Muscle layer of colon (tissue), 2 donors: ENCODE measurements at regions not wholly inside any gene's neighbourhood (a gene's known extent, or its start where the extent isn't known, plus 50 kb on each side); places are given as distances from the start of the nearest gene placed in this dataset.

Experiments used
- H3K27ac ChIP-seq: one replicate; pipeline ENCODE4 v1.7.0; 2013; ENCODE audit warnings: low read depth, mild to moderate bottlenecking, low read length, moderate library complexity
- H3K27me3 ChIP-seq, 2 donors: one replicate each; pipeline ENCODE4 v1.7.0; 2013; ENCODE audit warnings: low read length in 2 of 2, mild to moderate bottlenecking in 2 of 2; ENCODE audit not compliant: insufficient read depth in 2 of 2, control insufficient read depth in 1 of 2
- H3K36me3 ChIP-seq: one replicate; pipeline ENCODE4 v1.7.0; 2013; ENCODE audit warnings: mild to moderate bottlenecking, low read length; ENCODE audit not compliant: insufficient read depth
- H3K4me1 ChIP-seq: one replicate; pipeline ENCODE4 v1.7.0; 2013; ENCODE audit warnings: mild to moderate bottlenecking, low read length; ENCODE audit not compliant: insufficient read depth
- H3K4me3 ChIP-seq, 2 donors: one replicate each; pipeline ENCODE4 v1.7.0; 2013; ENCODE audit warnings: low read length in 2 of 2, low read depth in 1 of 2, mild to moderate bottlenecking in 1 of 2, moderate library complexity in 1 of 2
- H3K9ac ChIP-seq: one replicate; pipeline ENCODE4 v1.7.0; 2013; ENCODE audit warnings: low read length
- H3K9me3 ChIP-seq: one replicate; pipeline ENCODE4 v1.7.0; 2013; ENCODE audit warnings: mild to moderate bottlenecking, low read length
- donor health status: abdominal sarcoma.
- donor health status: Adenocarcinoma of cecum.

- peaks cover 0 to 13% of the 10 kb centered on the region in 2 donors for H3K27me3 ChIP-seq
- H3K36me3 ChIP-seq, result no peaks in the 10 kb centered on the region
- H3K9me3 ChIP-seq, result no peaks in the 10 kb centered on the region
- no peak overlapping the region for H3K4me3 ChIP-seq
- H3K27ac ChIP-seq, result no peak overlapping the region
- H3K4me1 ChIP-seq, result no peaks in the 10 kb centered on the region
- no peak overlapping the region for H3K9ac ChIP-seq
These were observed 99.6 kb downstream of the EFNB1 start for GRCh38 chrX:68928401-68928800.

GRCh38 chrX:68927178-68927577 lies 98.4 kb downstream of the EFNB1 start:
- no peak overlapping the region for H3K9ac ChIP-seq
- no peak overlapping the region for H3K27ac ChIP-seq
- H3K36me3 ChIP-seq, result no peaks in the 10 kb centered on the region
- H3K27me3 ChIP-seq, result peaks cover 0 to 13% of the 10 kb centered on the region in 2 donors
- no peaks in the 10 kb centered on the region for H3K4me1 ChIP-seq
- H3K4me3 ChIP-seq, result no peak overlapping the region
- no peaks in the 10 kb centered on the region for H3K9me3 ChIP-seq

DNA sequence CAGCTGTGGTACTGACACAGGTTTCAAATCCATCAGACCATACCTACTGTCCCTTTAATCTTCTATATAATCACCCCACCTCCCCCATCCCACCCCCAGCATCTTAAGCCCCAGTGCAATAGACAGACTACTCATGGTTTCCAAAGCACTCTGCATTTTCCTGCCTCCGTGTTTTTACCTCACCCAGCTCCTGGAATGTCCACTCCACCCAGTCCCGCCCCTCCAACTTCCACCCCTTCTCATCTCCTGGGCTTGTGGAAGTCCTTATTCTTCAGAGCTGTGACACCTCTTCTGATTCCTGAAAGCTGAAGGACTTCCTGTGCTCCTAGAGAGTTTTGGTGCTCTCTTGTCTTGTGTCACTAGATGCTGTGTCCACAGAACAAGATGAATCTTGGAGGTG lies 94.3 kb downstream of the EFNB1 start:
- Histone ChIP-seq H3K9me3 (peaks cover 5% of the 10 kb centered on the region), H3K36me3 (no peaks in the 10 kb centered on the region), H3K27me3 (no peaks in the 10 kb centered on the region), H3K9ac (no peak overlapping the region), H3K27ac (no peak overlapping the region), H3K4me3 (no peak overlapping the region), H3K4me1 (no peaks in the 10 kb centered on the region)

- Histone ChIP-seq H3K4me1 (no peaks in the 10 kb centered on the region), H3K9ac (no peak overlapping the region), H3K9me3 (peaks cover 5% of the 10 kb centered on the region), H3K36me3 (no peaks in the 10 kb centered on the region), H3K27ac (no peak overlapping the region), H3K27me3 (no peaks in the 10 kb centered on the region), H3K4me3 (no peak overlapping the region)
These were observed 93.2 kb downstream of the EFNB1 start for GRCh38 chrX:68922013-68922412.

DNA sequence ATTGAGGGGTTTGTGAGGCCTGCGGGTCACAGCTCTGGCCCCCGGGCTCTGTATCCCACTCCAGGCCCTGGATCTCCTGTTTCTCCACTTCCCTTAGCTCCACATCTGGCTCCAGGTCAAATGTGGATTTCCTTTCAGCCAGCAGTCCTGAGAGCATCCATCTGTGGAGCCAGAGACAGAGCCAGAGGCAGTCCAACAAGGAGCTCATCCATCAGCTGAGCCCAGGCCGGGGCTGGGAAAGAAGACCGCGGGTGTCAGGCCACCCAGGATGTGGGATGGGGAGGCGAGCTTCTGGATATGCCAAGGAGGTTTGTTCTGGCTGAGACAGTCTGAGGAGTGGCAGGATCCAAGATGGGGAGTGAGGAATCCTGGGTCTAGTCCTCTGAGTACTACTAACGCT lies 91.7 kb downstream of the EFNB1 start:
- H3K27me3 ChIP-seq, result no peaks in the 10 kb centered on the region
- H3K36me3 ChIP-seq, result no peaks in the 10 kb centered on the region
- no peak overlapping the region for H3K9ac ChIP-seq
- H3K9me3 ChIP-seq, result peaks cover 5% of the 10 kb centered on the region
- H3K4me1 ChIP-seq, result no peaks in the 10 kb centered on the region
- no peak overlapping the region for H3K27ac ChIP-seq
- H3K4me3 ChIP-seq, result no peak overlapping the region

GRCh38 chrX:68919707-68920106 lies 90.9 kb downstream of the EFNB1 start:
- H3K27me3 ChIP-seq, result peaks cover 0 to 2% of the 10 kb centered on the region in 2 donors
- H3K9me3 ChIP-seq, result peaks cover 5% of the 10 kb centered on the region
- H3K4me3 ChIP-seq, result no peak overlapping the region
- H3K4me1 ChIP-seq, result no peaks in the 10 kb centered on the region
- no peak overlapping the region for H3K27ac ChIP-seq
- H3K36me3 ChIP-seq, result no peaks in the 10 kb centered on the region
- no peak overlapping the region for H3K9ac ChIP-seq

DNA sequence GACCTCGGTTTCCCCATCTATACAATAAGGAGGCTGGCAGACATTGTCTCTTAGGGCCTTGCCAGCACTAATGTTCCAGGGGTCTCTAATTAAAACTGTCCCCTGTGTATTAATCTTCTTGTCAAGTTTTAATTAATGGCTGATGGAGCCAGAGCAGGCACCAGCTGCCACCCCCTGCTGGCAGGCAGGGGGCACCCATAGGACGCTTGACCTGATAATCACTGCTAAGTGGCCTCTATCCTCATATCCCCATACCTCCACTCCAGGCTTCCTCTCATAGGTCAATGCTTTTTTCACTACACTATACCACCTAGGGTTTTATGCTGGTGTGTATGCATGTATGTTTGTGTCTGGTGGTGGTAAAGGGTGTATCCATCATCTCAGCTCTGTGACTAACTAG lies 89.4 kb downstream of the EFNB1 start:
- H3K27me3 ChIP-seq, result peaks cover 0 to 11% of the 10 kb centered on the region in 2 donors
- H3K36me3 ChIP-seq, result no peaks in the 10 kb centered on the region
- no peaks in the 10 kb centered on the region for H3K4me1 ChIP-seq
- H3K9me3 ChIP-seq, result peaks cover 5% of the 10 kb centered on the region
- no peak overlapping the region for H3K27ac ChIP-seq
- no peak overlapping the region for H3K4me3 ChIP-seq
- H3K9ac ChIP-seq, result no peak overlapping the region

GRCh38 chrX:68917799-68918198 lies 89.0 kb downstream of the EFNB1 start:
- peaks cover 5% of the 10 kb centered on the region for H3K9me3 ChIP-seq
- no peak overlapping the region for H3K9ac ChIP-seq
- H3K27me3 ChIP-seq, result peaks cover 0 to 14% of the 10 kb centered on the region in 2 donors
- no peak overlapping the region for H3K27ac ChIP-seq
- H3K4me3 ChIP-seq, result no peak overlapping the region
- H3K4me1 ChIP-seq, result no peaks in the 10 kb centered on the region
- H3K36me3 ChIP-seq, result no peaks in the 10 kb centered on the region

DNA sequence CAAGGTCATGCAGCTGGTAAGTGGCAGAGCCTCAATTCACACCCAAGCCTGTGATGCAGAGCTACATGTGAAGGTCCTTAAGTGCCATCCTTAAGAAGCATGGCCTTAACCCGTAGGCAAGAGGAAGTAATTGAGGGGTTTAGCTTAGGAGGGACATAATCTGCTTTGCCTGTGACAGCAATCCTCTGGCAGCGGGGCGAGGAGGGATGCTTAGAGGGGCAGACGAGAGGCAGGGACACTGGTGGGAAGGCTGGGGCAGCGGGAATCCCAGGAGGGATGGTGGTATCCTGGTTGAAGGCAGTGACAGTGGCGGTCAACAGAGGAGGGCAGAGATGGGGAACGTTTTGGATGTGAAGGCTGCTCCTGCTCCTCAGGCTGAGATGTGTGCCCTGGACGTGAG lies 88.1 kb downstream of the EFNB1 start:
- Histone ChIP-seq H3K27ac (no peak overlapping the region), H3K4me1 (no peaks in the 10 kb centered on the region), H3K27me3 (peaks cover 0 to 23% of the 10 kb centered on the region in 2 donors), H3K36me3 (no peaks in the 10 kb centered on the region), H3K9ac (no peak overlapping the region), H3K4me3 (no peak overlapping the region), H3K9me3 (peaks cover 5% of the 10 kb centered on the region)

DNA sequence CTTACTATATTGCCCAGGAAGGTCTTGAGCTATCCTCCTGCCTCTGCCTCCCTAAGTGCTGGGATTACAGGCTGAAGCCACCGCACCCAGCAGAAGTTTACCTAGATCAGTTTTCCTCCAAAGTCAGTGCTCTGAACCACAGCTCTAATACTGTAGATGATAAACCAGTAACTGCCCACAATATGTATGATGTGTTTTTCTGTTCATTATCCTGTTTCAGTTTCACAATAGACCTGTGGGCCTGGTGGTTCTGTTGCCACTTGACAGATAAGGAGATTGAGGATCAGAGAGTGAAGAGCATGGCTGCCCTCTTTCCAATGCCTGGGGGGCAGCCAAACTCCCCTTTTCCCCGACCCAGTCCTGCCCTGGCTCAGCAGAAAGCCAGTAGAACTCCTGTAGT lies 87.0 kb downstream of the EFNB1 start:
- Histone ChIP-seq H3K27ac (no peak overlapping the region), H3K27me3 (peaks cover 0 to 25% of the 10 kb centered on the region in 2 donors)

DNA sequence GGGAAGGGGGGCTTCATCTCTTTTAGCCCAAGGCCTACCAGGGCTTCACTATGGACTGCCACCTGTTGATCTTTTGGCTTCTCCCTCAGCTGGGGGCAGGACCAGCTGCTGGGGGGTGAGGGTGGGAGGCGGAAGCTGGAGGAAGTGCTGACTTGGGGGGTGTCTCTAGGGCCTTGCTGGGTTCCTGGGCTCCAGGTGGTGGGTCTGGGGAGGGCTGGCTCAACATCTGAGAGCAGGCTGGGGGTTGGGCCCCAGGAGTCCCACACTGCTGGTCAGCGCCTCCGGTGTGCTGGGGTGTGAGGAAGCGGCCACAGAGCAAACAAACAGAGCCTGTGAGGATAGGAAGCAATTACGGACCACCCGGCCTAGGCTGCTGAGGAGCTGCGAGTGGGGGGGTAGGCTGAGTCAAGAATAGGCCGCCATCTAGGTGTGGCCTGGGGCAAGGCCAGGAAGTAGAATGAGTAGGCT lies 85.7 kb downstream of the EFNB1 start:
- H3K27me3 ChIP-seq, result peaks cover 0 to 25% of the 10 kb centered on the region in 2 donors
- no peak overlapping the region for H3K9ac ChIP-seq
- no peak overlapping the region for H3K27ac ChIP-seq
- H3K9me3 ChIP-seq, result peaks cover 5% of the 10 kb centered on the region
- H3K4me1 ChIP-seq, result no peaks in the 10 kb centered on the region
- no peaks in the 10 kb centered on the region for H3K36me3 ChIP-seq
- H3K4me3 ChIP-seq, result no peak overlapping the region

More for the DNA sequence above, 87.0 kb downstream of the EFNB1 start:
- H3K9ac ChIP-seq, result no peak overlapping the region
- H3K36me3 ChIP-seq, result no peaks in the 10 kb centered on the region
- H3K4me1 ChIP-seq, result no peaks in the 10 kb centered on the region
- no peak overlapping the region for H3K4me3 ChIP-seq
- peaks cover 5% of the 10 kb centered on the region for H3K9me3 ChIP-seq

DNA sequence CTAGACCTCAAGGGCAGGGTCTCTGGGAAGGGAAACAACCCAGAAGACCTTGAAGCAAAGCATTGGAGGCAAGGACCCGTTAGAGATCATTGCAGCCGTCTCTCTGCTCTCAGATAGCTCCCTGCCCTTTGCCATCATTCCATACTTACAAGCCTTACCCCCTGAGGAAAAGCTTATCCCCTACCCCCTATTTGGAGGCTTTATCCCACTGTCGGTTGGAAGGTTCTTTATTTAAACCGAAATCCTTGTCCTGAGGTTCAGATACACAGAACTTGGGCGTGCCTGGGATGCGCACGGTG lies 84.4 kb downstream of the EFNB1 start:
- no peak overlapping the region for H3K9ac ChIP-seq
- H3K27me3 ChIP-seq, result peaks cover 0 to 25% of the 10 kb centered on the region in 2 donors
- H3K9me3 ChIP-seq, result no peaks in the 10 kb centered on the region
- no peaks in the 10 kb centered on the region for H3K36me3 ChIP-seq
- H3K27ac ChIP-seq, result no peak overlapping the region
- no peak overlapping the region for H3K4me3 ChIP-seq
- no peaks in the 10 kb centered on the region for H3K4me1 ChIP-seq
